ENCODE measurements at regions not wholly inside any gene's neighbourhood (a gene's known extent, or its start where the extent isn't known, plus 50 kb on each side); places are given as distances from the start of the nearest gene placed in this dataset.

- H3K4me2 ChIP-seq, result no peak overlapping the region
- no peaks in the 10 kb centered on the region for H4K20me1 ChIP-seq
- H3K9ac ChIP-seq, result no peak overlapping the region
- H3K4me3 ChIP-seq, result no peak overlapping the region
- H3K4me1 ChIP-seq, result peaks cover 11% of the 10 kb centered on the region
- no peaks in the 10 kb centered on the region for H3K36me3 ChIP-seq
- TF ChIP-seq Cebpa-rat (IDR thresholded peaks at IDR 0.05), result no peak
- H3K9me3 ChIP-seq, result no peaks in the 10 kb centered on the region
- no peaks in the 10 kb centered on the region for H3K27me3 ChIP-seq
- H3K27ac ChIP-seq, result no peak overlapping the region
Measured at GRCh38 chr5:104947076-104947475, 1384.5 kb upstream of the NUDT12 start.

GRCh38 chr5:104942735-104943134, 1380.1 kb upstream of the NUDT12 start:
- Histone ChIP-seq H3K27ac (no peak overlapping the region), H3K36me3 (no peaks in the 10 kb centered on the region), H3K9ac (no peak overlapping the region), H3K27me3 (no peaks in the 10 kb centered on the region), H3K4me2 (no peak overlapping the region), H3K4me3 (no peak overlapping the region), H3K4me1 (no peaks in the 10 kb centered on the region), H4K20me1 (no peaks in the 10 kb centered on the region), H3K9me3 (no peaks in the 10 kb centered on the region)
- TF ChIP-seq Cebpa-rat (IDR thresholded peaks at IDR 0.05), result no peak

- Histone ChIP-seq H3K4me2 (no peak overlapping the region), H4K20me1 (no peaks in the 10 kb centered on the region), H3K9me3 (no peaks in the 10 kb centered on the region), H3K27me3 (no peaks in the 10 kb centered on the region), H3K4me3 (no peak overlapping the region), H3K9ac (no peak overlapping the region), H3K27ac (no peak overlapping the region), H3K36me3 (no peaks in the 10 kb centered on the region), H3K4me1 (no peaks in the 10 kb centered on the region)
- TF ChIP-seq Cebpa-rat (IDR thresholded peaks at IDR 0.05), result no peak
Measured at GRCh38 chr5:104941030-104941645, 1378.5 kb upstream of the NUDT12 start.

GRCh38 chr5:104937598-104937997, 1375.0 kb upstream of the NUDT12 start:
- Histone ChIP-seq H3K4me1 (no peaks in the 10 kb centered on the region), H4K20me1 (no peaks in the 10 kb centered on the region), H3K4me2 (no peak overlapping the region)

GRCh38 chr5:104932431-104932830, 1369.8 kb upstream of the NUDT12 start:
- no peaks in the 10 kb centered on the region for H4K20me1 ChIP-seq
- H3K4me1 ChIP-seq, result no peaks in the 10 kb centered on the region
- no peak overlapping the region for H3K9ac ChIP-seq
- no peak overlapping the region for H3K4me3 ChIP-seq
- H3K27ac ChIP-seq, result no peak overlapping the region
- H3K4me2 ChIP-seq, result no peak overlapping the region
- H3K27me3 ChIP-seq, result no peaks in the 10 kb centered on the region
- no peaks in the 10 kb centered on the region for H3K36me3 ChIP-seq
- TF ChIP-seq Cebpa-rat (IDR thresholded peaks at IDR 0.05), result no peak
- peaks cover 7% of the 10 kb centered on the region for H3K9me3 ChIP-seq

More at GRCh38 chr5:104937598-104937997, 1375.0 kb upstream of the NUDT12 start:
- Histone ChIP-seq H3K36me3 (no peaks in the 10 kb centered on the region), H3K4me3 (no peak overlapping the region), H3K9me3 (no peaks in the 10 kb centered on the region), H3K9ac (no peak overlapping the region), H3K27me3 (no peaks in the 10 kb centered on the region), H3K27ac (no peak overlapping the region)
- no peak for TF ChIP-seq Cebpa-rat (IDR thresholded peaks at IDR 0.05)

- no peak for TF ChIP-seq Cebpa-rat (IDR thresholded peaks at IDR 0.05)
- Histone ChIP-seq H3K4me3 (no peak overlapping the region), H3K4me1 (no peaks in the 10 kb centered on the region), H3K4me2 (no peak overlapping the region), H3K9me3 (peaks cover 7% of the 10 kb centered on the region), H3K36me3 (no peaks in the 10 kb centered on the region), H3K27ac (no peak overlapping the region), H3K27me3 (no peaks in the 10 kb centered on the region), H3K9ac (no peak overlapping the region), H4K20me1 (no peaks in the 10 kb centered on the region)
Measured at GRCh38 chr5:104928906-104929520, 1366.4 kb upstream of the NUDT12 start.

GRCh38 chr5:104915226-104915625, 1352.6 kb upstream of the NUDT12 start:
- no peaks in the 10 kb centered on the region for H4K20me1 ChIP-seq
- no peak overlapping the region for H3K4me3 ChIP-seq
- no peak overlapping the region for H3K9ac ChIP-seq
- H3K27me3 ChIP-seq, result no peaks in the 10 kb centered on the region
- no peak overlapping the region for H3K4me2 ChIP-seq
- no peaks in the 10 kb centered on the region for H3K36me3 ChIP-seq
- no peak for TF ChIP-seq Cebpa-rat (IDR thresholded peaks at IDR 0.05)
- no peaks in the 10 kb centered on the region for H3K9me3 ChIP-seq
- H3K27ac ChIP-seq, result no peak overlapping the region
- no peaks in the 10 kb centered on the region for H3K4me1 ChIP-seq

- Histone ChIP-seq H3K4me2 (no peak overlapping the region), H3K36me3 (no peaks in the 10 kb centered on the region), H3K9me3 (no peaks in the 10 kb centered on the region)
Measured at GRCh38 chr5:104914536-104915070, 1352.0 kb upstream of the NUDT12 start.

GRCh38 chr5:104913841-104914281, 1351.3 kb upstream of the NUDT12 start:
- H3K9ac ChIP-seq, result no peak overlapping the region
- no peaks in the 10 kb centered on the region for H4K20me1 ChIP-seq
- H3K4me3 ChIP-seq, result no peak overlapping the region
- no peaks in the 10 kb centered on the region for H3K27me3 ChIP-seq
- no peak overlapping the region for H3K27ac ChIP-seq
- no peak overlapping the region for H3K4me2 ChIP-seq
- no peaks in the 10 kb centered on the region for H3K36me3 ChIP-seq
- H3K4me1 ChIP-seq, result no peaks in the 10 kb centered on the region
- no peaks in the 10 kb centered on the region for H3K9me3 ChIP-seq
- TF ChIP-seq Cebpa-rat (IDR thresholded peaks at IDR 0.05), result no peak

More at GRCh38 chr5:104914536-104915070, 1352.0 kb upstream of the NUDT12 start:
- TF ChIP-seq Cebpa-rat (IDR thresholded peaks at IDR 0.05), result no peak
- Histone ChIP-seq H4K20me1 (no peaks in the 10 kb centered on the region), H3K27ac (no peak overlapping the region), H3K4me3 (no peak overlapping the region), H3K27me3 (no peaks in the 10 kb centered on the region), H3K4me1 (no peaks in the 10 kb centered on the region), H3K9ac (no peak overlapping the region)

GRCh38 chr5:104909803-104910202, 1347.2 kb upstream of the NUDT12 start:
- Histone ChIP-seq H3K4me2 (no peak overlapping the region), H3K4me1 (no peaks in the 10 kb centered on the region), H3K27me3 (no peaks in the 10 kb centered on the region), H3K9ac (no peak overlapping the region), H4K20me1 (no peaks in the 10 kb centered on the region), H3K9me3 (no peaks in the 10 kb centered on the region), H3K4me3 (no peak overlapping the region), H3K36me3 (no peaks in the 10 kb centered on the region), H3K27ac (no peak overlapping the region)
- no peak for TF ChIP-seq Cebpa-rat (IDR thresholded peaks at IDR 0.05)
